ENCODE measurements at regions not wholly inside any gene's neighbourhood (a gene's known extent, or its start where the extent isn't known, plus 50 kb on each side); places are given as distances from the start of the nearest gene placed in this dataset.

- H3K27ac ChIP-seq (ENCODE audit: extremely low read depth, low read depth, low read length) = no peak overlapping the region
- no peak overlapping the region for H3K4me3 ChIP-seq (ENCODE audit: low read depth, low read length)
- H3K4me1 ChIP-seq (ENCODE audit: control insufficient read depth, insufficient read depth, low read length) = peaks cover 2% of the 10 kb centered on the region; the same call in 1 of the 2 replicates
- TF ChIP-seq ZNF266 (tag by site-specific recombination; IDR thresholded peaks at IDR 0.05; ENCODE audit: low read depth) (no peak), KLF17 (tag by site-specific recombination; IDR thresholded peaks at IDR 0.05) (no peak), ZSCAN16 (tag by site-specific recombination; IDR thresholded peaks at IDR 0.05) (no peak), ZBTB48 (tag by site-specific recombination; IDR thresholded peaks at IDR 0.05) (no peak), ZNF585B (tag by site-specific recombination; IDR thresholded peaks at IDR 0.05) (no peak), BCL11B (tag by site-specific recombination; IDR thresholded peaks at IDR 0.05; ENCODE audit: low read depth) (no peak), ZNF114 (tag by site-specific recombination; IDR thresholded peaks at IDR 0.05) (no peak), KLF10 (tag by site-specific recombination; IDR thresholded peaks at IDR 0.05) (no peak)
- POLR2A ChIA-PET = no interaction called here
- no peaks in the 10 kb centered on the region for H3K9me3 ChIP-seq (ENCODE audit: control insufficient read depth, insufficient read depth, low read depth, low read length)
- CTCF ChIA-PET = interaction anchor here (0.8 to 1.1 kb wide), 4 partner anchors 9 to 690 kb away, joined by 3 to 4 read pairs (median 3); no protein-coding TSS in a partner anchor
- no peaks in the 10 kb centered on the region for H3K36me3 ChIP-seq (ENCODE audit: control insufficient read depth in 2 of 2, insufficient read depth in 1 of 2, low read length in 2 of 2)
Observed at GRCh38 chr5:74363603-74364205, 276.8 kb downstream of the ENC1 start.

- Histone ChIP-seq H3K9me3 (ENCODE audit: control insufficient read depth, insufficient read depth, low read depth, low read length) (no peaks in the 10 kb centered on the region), H3K4me1 (ENCODE audit: control insufficient read depth, insufficient read depth, low read length) (peaks cover 2% of the 10 kb centered on the region; the same call in 1 of the 2 replicates), H3K4me3 (ENCODE audit: low read depth, low read length) (no peak overlapping the region), H3K36me3 (ENCODE audit: control insufficient read depth in 2 of 2, insufficient read depth in 1 of 2, low read length in 2 of 2) (no peaks in the 10 kb centered on the region), H3K27ac (ENCODE audit: extremely low read depth, low read depth, low read length) (no peak overlapping the region)
- TF ChIP-seq SETDB1 (IDR thresholded peaks at IDR 0.05; ENCODE audit: insufficient read length, low read length) (no peak), ZNF555 (tag by site-specific recombination; conservative IDR thresholded peaks at IDR 0.05) (no peak), ELK4 (IDR thresholded peaks at IDR 0.05; ENCODE audit: borderline replicate concordance, low read depth, low read length) (no peak), SCRT2 (tag by site-specific recombination; IDR thresholded peaks at IDR 0.05) (no peak), ZNF174 (tag by site-specific recombination; IDR thresholded peaks at IDR 0.05) (no peak), ZNF600 (tag by site-specific recombination; IDR thresholded peaks at IDR 0.05) (no peak), ZNF391 (tag by site-specific recombination; IDR thresholded peaks at IDR 0.05; ENCODE audit: borderline replicate concordance, low read depth) (no peak)
- CTCF ChIA-PET = interaction anchor here (0.6 kb wide), 1 partner anchor 12 kb away, joined by 3 read pairs; no protein-coding TSS in a partner anchor
- POLR2A ChIA-PET = no interaction called here
Observed at GRCh38 chr5:74361406-74362358, 278.8 kb downstream of the ENC1 start.

- ChIA-PET CTCF (no interaction called here), POLR2A (no interaction called here)
- H3K9me3 ChIP-seq (ENCODE audit: control insufficient read depth, insufficient read depth, low read depth, low read length) = no peaks in the 10 kb centered on the region
- peaks cover 7% of the 10 kb centered on the region for H3K4me1 ChIP-seq (ENCODE audit: control insufficient read depth, insufficient read depth, low read length)
- no peak overlapping the region for H3K27ac ChIP-seq (ENCODE audit: extremely low read depth, low read depth, low read length)
- H3K36me3 ChIP-seq (ENCODE audit: control insufficient read depth in 2 of 2, insufficient read depth in 1 of 2, low read length in 2 of 2) = no peaks in the 10 kb centered on the region
- no peak overlapping the region for H3K4me3 ChIP-seq (ENCODE audit: low read depth, low read length)
- no peak for TF ChIP-seq ZSCAN5A (tag by site-specific recombination; IDR thresholded peaks at IDR 0.05)
- no peak for TF ChIP-seq ZNF433 (tag by site-specific recombination; IDR thresholded peaks at IDR 0.05; ENCODE audit: low read depth)
- no peak for TF ChIP-seq HIC1 (tag by site-specific recombination; IDR thresholded peaks at IDR 0.05)
- no peak for TF ChIP-seq ZSCAN16 (tag by site-specific recombination; IDR thresholded peaks at IDR 0.05)
- TF ChIP-seq ZNF391 (tag by site-specific recombination; IDR thresholded peaks at IDR 0.05; ENCODE audit: borderline replicate concordance, low read depth) = no peak
- no peak for TF ChIP-seq PBX3 (CRISPR knock-in tag; IDR thresholded peaks at IDR 0.05)
Observed at GRCh38 chr5:74360535-74361210, 279.9 kb downstream of the ENC1 start.

Measured in HEK293 (cell line).